ENCODE measurements at regions not wholly inside any gene's neighbourhood (a gene's known extent, or its start where the extent isn't known, plus 50 kb on each side); places are given as distances from the start of the nearest gene placed in this dataset.

- ChIA-PET POLR2A (no interaction called here), CTCF (interaction anchor here (1.6 kb wide), 1 partner anchor 8 kb away, joined by 3 read pairs; no protein-coding TSS in a partner anchor)
- no peak for DNase-seq (ENCODE audit: extremely low spot score)
- TF ChIP-seq, protein P1, sequence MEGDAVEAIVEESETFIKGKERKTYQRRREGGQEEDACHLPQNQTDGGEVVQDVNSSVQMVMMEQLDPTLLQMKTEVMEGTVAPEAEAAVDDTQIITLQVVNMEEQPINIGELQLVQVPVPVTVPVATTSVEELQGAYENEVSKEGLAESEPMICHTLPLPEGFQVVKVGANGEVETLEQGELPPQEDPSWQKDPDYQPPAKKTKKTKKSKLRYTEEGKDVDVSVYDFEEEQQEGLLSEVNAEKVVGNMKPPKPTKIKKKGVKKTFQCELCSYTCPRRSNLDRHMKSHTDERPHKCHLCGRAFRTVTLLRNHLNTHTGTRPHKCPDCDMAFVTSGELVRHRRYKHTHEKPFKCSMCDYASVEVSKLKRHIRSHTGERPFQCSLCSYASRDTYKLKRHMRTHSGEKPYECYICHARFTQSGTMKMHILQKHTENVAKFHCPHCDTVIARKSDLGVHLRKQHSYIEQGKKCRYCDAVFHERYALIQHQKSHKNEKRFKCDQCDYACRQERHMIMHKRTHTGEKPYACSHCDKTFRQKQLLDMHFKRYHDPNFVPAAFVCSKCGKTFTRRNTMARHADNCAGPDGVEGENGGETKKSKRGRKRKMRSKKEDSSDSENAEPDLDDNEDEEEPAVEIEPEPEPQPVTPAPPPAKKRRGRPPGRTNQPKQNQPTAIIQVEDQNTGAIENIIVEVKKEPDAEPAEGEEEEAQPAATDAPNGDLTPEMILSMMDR (IDR thresholded peaks at IDR 0.05; ENCODE audit: control extremely low read depth, extremely low read depth, low read depth, missing control alignments), result no peak
Measured at GRCh38 chr12:13701502-13701901, 279.9 kb downstream of the GRIN2B start.

DNA sequence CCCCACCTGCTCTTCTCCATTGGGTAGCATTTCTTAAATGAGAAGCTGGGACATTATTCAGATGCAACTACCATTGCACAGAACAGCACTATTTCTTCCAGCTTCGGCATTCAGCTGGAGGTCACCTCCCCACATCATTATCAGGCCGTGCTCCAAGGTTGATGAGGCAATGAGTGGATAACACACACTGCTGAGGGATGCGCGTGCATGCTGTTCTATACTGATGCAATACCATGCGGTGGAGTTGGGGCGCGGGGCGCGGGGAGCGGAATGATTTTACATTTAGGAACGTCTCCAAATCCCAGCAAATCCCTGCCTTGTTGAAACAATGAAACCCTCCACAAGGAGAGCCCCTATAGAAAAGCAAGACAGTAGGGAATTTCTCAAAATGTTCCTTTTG, 283.4 kb downstream of the GRIN2B start:
- TF ChIP-seq, protein P1 (IDR thresholded peaks at IDR 0.05; ENCODE audit: control extremely low read depth, extremely low read depth, low read depth, missing control alignments), result no peak
- ChIA-PET CTCF (no interaction called here), POLR2A (no interaction called here)
- DNase-seq (ENCODE audit: extremely low spot score), result no peak

DNA sequence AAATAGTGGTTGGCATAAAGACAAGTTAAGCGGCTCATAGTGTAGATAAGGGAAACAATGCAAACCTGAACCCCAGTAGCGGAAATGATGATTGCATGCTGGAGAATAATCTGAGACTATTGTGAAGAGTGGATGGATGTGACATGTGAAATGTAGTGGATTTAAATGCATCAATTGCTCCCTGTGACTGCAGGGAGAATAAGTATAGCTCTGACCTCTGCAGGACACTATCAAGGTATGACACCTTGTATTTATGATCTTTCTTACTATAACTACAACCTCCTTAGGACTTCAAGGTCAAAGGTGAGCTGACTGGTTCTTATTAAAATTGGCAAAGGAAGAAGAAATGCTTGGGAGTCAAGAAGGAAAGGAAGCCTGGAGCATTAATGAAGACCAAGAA, 285.6 kb downstream of the GRIN2B start:
- DNase-seq (ENCODE audit: extremely low spot score), result no peak
- POLR2A ChIA-PET, result no interaction called here
- TF ChIP-seq, protein P1 (IDR thresholded peaks at IDR 0.05; ENCODE audit: control extremely low read depth, extremely low read depth, low read depth, missing control alignments), result no peak
- CTCF ChIA-PET, result interaction anchor here (1.5 to 1.8 kb wide), 2 partner anchors 8 to 12 kb away, joined by 3 to 6 read pairs; no protein-coding TSS in a partner anchor

DNA sequence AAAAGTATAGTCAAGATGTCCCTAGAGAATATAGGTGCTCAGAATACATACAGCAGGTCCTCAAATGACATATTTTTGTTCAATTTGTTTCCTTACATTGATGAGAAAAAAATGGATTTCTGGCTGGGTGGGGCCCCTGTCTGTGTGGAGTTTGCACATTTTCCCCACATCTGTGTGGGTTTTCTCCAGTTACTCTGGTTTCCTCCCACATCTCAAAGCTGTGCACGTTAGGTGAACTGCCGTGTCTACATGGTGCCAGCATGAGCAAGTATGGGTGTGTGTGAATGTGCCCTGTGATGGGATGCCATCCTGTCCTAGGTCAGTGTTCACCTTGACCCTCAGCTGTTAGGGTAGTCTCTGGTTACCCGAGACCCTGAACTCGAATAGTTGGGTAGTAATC, 289.1 kb downstream of the GRIN2B start:
- TF ChIP-seq, protein P1 (IDR thresholded peaks at IDR 0.05; ENCODE audit: control extremely low read depth, extremely low read depth, low read depth, missing control alignments), result no peak
- ChIA-PET POLR2A (no interaction called here), CTCF (no interaction called here)
- no peak for DNase-seq (ENCODE audit: extremely low spot score)

GRCh38 chr12:13691598-13691997, 289.8 kb downstream of the GRIN2B start:
- CTCF ChIA-PET, result no interaction called here

GRCh38 chr12:13687633-13688032, 293.8 kb downstream of the GRIN2B start:
- no peak for DNase-seq (ENCODE audit: extremely low spot score)
- ChIA-PET POLR2A (no interaction called here), CTCF (interaction anchor here (1.5 to 2.1 kb wide), 2 partner anchors 9 to 14 kb away, joined by 5 to 6 read pairs; no protein-coding TSS in a partner anchor)
- TF ChIP-seq, protein P1 (IDR thresholded peaks at IDR 0.05; ENCODE audit: control extremely low read depth, extremely low read depth, low read depth, missing control alignments), result no peak

More at GRCh38 chr12:13691598-13691997, 289.8 kb downstream of the GRIN2B start:
- TF ChIP-seq, protein P1 (IDR thresholded peaks at IDR 0.05; ENCODE audit: control extremely low read depth, extremely low read depth, low read depth, missing control alignments), result no peak
- no peak for DNase-seq (ENCODE audit: extremely low spot score)
- POLR2A ChIA-PET, result no interaction called here

- ChIA-PET POLR2A (no interaction called here), CTCF (no interaction called here)
- TF ChIP-seq, protein P1 (IDR thresholded peaks at IDR 0.05; ENCODE audit: control extremely low read depth, extremely low read depth, low read depth, missing control alignments), result no peak
- no peak for DNase-seq (ENCODE audit: extremely low spot score)
Measured at GRCh38 chr12:13686260-13686659, 295.1 kb downstream of the GRIN2B start.

All from GM10248 (cell line).